ENCODE measurements at regions not wholly inside any gene's neighbourhood (a gene's known extent, or its start where the extent isn't known, plus 50 kb on each side); places are given as distances from the start of the nearest gene placed in this dataset.

GRCh38 chr20:58097429-58097828 lies 131.0 kb downstream of the ANKRD60 start:
- TF ChIP-seq, protein P1, sequence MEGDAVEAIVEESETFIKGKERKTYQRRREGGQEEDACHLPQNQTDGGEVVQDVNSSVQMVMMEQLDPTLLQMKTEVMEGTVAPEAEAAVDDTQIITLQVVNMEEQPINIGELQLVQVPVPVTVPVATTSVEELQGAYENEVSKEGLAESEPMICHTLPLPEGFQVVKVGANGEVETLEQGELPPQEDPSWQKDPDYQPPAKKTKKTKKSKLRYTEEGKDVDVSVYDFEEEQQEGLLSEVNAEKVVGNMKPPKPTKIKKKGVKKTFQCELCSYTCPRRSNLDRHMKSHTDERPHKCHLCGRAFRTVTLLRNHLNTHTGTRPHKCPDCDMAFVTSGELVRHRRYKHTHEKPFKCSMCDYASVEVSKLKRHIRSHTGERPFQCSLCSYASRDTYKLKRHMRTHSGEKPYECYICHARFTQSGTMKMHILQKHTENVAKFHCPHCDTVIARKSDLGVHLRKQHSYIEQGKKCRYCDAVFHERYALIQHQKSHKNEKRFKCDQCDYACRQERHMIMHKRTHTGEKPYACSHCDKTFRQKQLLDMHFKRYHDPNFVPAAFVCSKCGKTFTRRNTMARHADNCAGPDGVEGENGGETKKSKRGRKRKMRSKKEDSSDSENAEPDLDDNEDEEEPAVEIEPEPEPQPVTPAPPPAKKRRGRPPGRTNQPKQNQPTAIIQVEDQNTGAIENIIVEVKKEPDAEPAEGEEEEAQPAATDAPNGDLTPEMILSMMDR (IDR thresholded peaks at IDR 0.05) = no peak
- WGBS, 2 donors = 87 to 90% methylated on average over 4 of the region's 4 CpGs
- intact Hi-C loops (cut with DNase I) = loop anchor here in 1 of 10 donors (10.0 kb wide), 1 partner anchor 57 kb away; a partner anchor contains a TSS
- no peak overlapping the region for H3K4me3 ChIP-seq
- H3K36me3 ChIP-seq = no peaks in the 10 kb centered on the region
- H3K27ac ChIP-seq = no peak overlapping the region
- H3K4me1 ChIP-seq = no peaks in the 10 kb centered on the region
- H3K9me3 ChIP-seq = no peaks in the 10 kb centered on the region
- ATAC-seq = no peak
- H3K27me3 ChIP-seq = peaks cover 0 to 15% (median 4%) of the 10 kb centered on the region in 7 donors
- DNase-seq = no peak

DNA sequence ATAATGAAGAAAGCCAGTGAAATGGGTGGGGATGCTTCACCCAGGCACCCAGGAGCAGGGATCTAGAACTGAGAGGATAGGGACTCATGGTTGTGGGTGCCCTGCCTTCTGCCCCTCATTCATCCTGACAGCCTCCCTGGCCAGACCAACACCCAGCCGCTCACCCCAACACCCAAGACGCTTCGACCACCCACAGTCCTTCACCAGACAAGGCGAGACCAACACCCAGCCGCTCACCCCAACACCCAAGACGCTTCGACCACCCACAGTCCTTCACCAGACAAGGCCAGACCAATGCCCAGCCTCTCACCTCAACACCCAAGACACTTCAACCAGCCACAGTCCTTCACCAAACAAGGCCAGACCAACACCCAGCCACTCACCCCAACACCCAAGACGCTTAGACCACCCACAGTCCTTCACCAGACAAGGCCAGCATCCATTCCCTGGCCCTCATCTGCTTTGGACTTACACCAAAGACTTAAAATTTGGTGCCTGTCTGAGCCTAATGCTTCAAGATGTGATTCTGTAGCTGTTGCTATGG lies 131.5 kb downstream of the ANKRD60 start:
- H3K27ac ChIP-seq = no peak overlapping the region
- H3K36me3 ChIP-seq = no peaks in the 10 kb centered on the region
- ATAC-seq = peak in 1 of 8 donors; percentile 53
- no peak overlapping the region for H3K4me3 ChIP-seq
- no peaks in the 10 kb centered on the region for H3K9me3 ChIP-seq
- intact Hi-C loops (cut with DNase I) = loop anchor here in 1 of 10 donors (10.0 kb wide), 1 partner anchor 58 kb away; a partner anchor contains a TSS
- H3K4me1 ChIP-seq = no peaks in the 10 kb centered on the region
- TF ChIP-seq, protein P1 (IDR thresholded peaks at IDR 0.05) = no peak
- 61 to 84% methylated on average over 8 of the region's 8 CpGs for WGBS, 2 donors
- DNase-seq = no peak
- peaks cover 0 to 14% (median 3%) of the 10 kb centered on the region in 7 donors for H3K27me3 ChIP-seq

GRCh38 chr20:58094698-58095097 lies 133.8 kb downstream of the ANKRD60 start:
- no peaks in the 10 kb centered on the region for H3K4me1 ChIP-seq
- H3K4me3 ChIP-seq = no peak overlapping the region
- no peaks in the 10 kb centered on the region for H3K36me3 ChIP-seq
- no peak for DNase-seq
- H3K9me3 ChIP-seq = no peaks in the 10 kb centered on the region
- TF ChIP-seq, protein P1 (IDR thresholded peaks at IDR 0.05) = no peak
- H3K27me3 ChIP-seq = peaks cover 0 to 12% (median 0%) of the 10 kb centered on the region in 7 donors
- H3K27ac ChIP-seq = no peak overlapping the region
- WGBS, 2 donors = 60 to 70% methylated on average over 4 of the region's 4 CpGs
- no peak for ATAC-seq
- intact Hi-C loops (cut with DNase I) = loop anchor here in 1 of 10 donors (10.0 kb wide), 1 partner anchor 60 kb away; a partner anchor contains a TSS

DNA sequence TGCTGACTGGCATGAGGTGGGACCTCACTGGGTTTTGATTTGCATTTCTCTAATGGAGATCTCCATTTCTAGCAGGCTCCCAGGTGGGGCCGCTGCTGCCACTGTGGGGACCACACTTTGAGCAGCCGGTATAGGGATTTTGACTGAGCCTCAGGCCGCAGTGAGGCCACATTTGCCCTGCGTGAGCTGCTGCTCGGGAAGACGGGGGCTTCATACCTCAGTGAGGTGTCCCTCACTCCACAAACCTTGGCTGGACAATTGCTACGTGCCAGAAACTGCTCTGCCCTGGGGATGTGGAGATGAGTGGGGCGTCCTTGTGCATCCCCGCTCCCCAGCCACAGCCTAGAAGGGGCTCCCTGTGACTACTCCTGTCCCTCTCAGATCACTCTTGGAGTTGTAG lies 134.3 kb downstream of the ANKRD60 start:
- Histone ChIP-seq H3K4me1 (no peaks in the 10 kb centered on the region), H3K4me3 (no peak overlapping the region), H3K9me3 (no peaks in the 10 kb centered on the region), H3K27ac (no peak overlapping the region), H3K27me3 (peaks cover 0 to 12% (median 0%) of the 10 kb centered on the region in 7 donors), H3K36me3 (no peaks in the 10 kb centered on the region)
- intact Hi-C loops (cut with DNase I) = loop anchor here in 1 of 10 donors (10.0 kb wide), 1 partner anchor 61 kb away; a partner anchor contains a TSS
- ATAC-seq (no peak), DNase-seq (no peak)
- TF ChIP-seq, protein P1 (IDR thresholded peaks at IDR 0.05) = no peak
- 93 to 94% methylated on average over 9 of the region's 9 CpGs for WGBS, 2 donors

Data from heart right ventricle (tissue), 16 donors.